CD4-positive, CD25-positive, alpha-beta regulatory T cell (primary cell): ENCODE measurements at regions not wholly inside any gene's neighbourhood (a gene's known extent, or its start where the extent isn't known, plus 50 kb on each side); places are given as distances from the start of the nearest gene placed in this dataset.
A peak's percentile ranks its signal among the peaks of the same experiment; 100 is the strongest.
"Not testable (repeated sequence)": the region's sequence is repeated elsewhere in the genome, so short reads cannot be mapped to it uniquely, and the experiment has no call there.

Experiments used
- ATAC-seq, 2 donors: fragments of 150-1000 bp; cut with Tn5 transposase; one replicate each; pipeline ENCODE4 v1.10.0; 2021; ENCODE audit warnings: low read depth in 2 of 2, moderate number of reproducible peaks in 2 of 2, moderate library complexity in 1 of 2
- DNase-seq, 3 donors: peaks; one replicate each; pipeline versions ENCODE4 v3.0.0 to v3.0.0-alpha.2; 2012 to 2022; ENCODE audit warnings: mixed read lengths in 1 of 3
- H3K27ac ChIP-seq: one replicate; pipeline ENCODE4 v1.7.0; 2013; ENCODE audit warnings: mild to moderate bottlenecking, low read length; ENCODE audit not compliant: insufficient read depth, poor library complexity, severe bottlenecking
- H3K27me3 ChIP-seq: one replicate; pipeline ENCODE4 v1.7.0; 2013; ENCODE audit warnings: low read length; ENCODE audit not compliant: control insufficient read depth, insufficient read depth
- H3K36me3 ChIP-seq: one replicate; pipeline ENCODE4 v1.7.0; 2013; ENCODE audit warnings: mild to moderate bottlenecking, low read length, moderate library complexity; ENCODE audit not compliant: control insufficient read depth, insufficient read depth
- H3K4me1 ChIP-seq: 2 replicates; pipeline ENCODE4 v1.7.0; 2013; ENCODE audit warnings: mild to moderate bottlenecking, low read length; ENCODE audit not compliant: insufficient read depth, control insufficient read depth, poor library complexity, severe bottlenecking
- H3K4me3 ChIP-seq: one replicate; pipeline ENCODE4 v1.7.0; 2013; ENCODE audit warnings: low read depth, mild to moderate bottlenecking, low read length, moderate library complexity
- H3K9me3 ChIP-seq, 2 experiments: 1 replicate in 1 of 2; 2 replicates in 1 of 2; pipeline ENCODE4 v1.7.0; 2013; ENCODE audit warnings: low read length in 2 of 2, mild to moderate bottlenecking in 1 of 2, moderate library complexity in 1 of 2; ENCODE audit not compliant: control insufficient read depth in 2 of 2
- H3K27ac Mint-ChIP-seq, 3 donors: one replicate each; pipeline ENCODE4 v1.8.0; 2020 to 2022; ENCODE audit warnings: mild to moderate bottlenecking in 3 of 3, mixed read lengths in 3 of 3, moderate library complexity in 2 of 3
- H3K27me3 Mint-ChIP-seq: one replicate; pipeline ENCODE4 v1.8.0; 2022; ENCODE audit warnings: mild to moderate bottlenecking, mixed read lengths
- H3K36me3 Mint-ChIP-seq: one replicate; pipeline ENCODE4 v1.8.0; 2020; ENCODE audit warnings: mixed read lengths
- H3K4me1 Mint-ChIP-seq, 4 donors: one replicate each; pipeline ENCODE4 v1.8.0; 2020 to 2022; ENCODE audit warnings: mixed read lengths in 4 of 4, mild to moderate bottlenecking in 1 of 4
- H3K4me3 Mint-ChIP-seq, 4 donors: one replicate each; pipeline ENCODE4 v1.8.0; 2020 to 2022; ENCODE audit warnings: mild to moderate bottlenecking in 4 of 4, mixed read lengths in 4 of 4, moderate library complexity in 3 of 4
- H3K9me3 Mint-ChIP-seq, 7 donors: one replicate each; pipeline ENCODE4 v1.8.0; 2020 to 2022; ENCODE audit warnings: mixed read lengths in 7 of 7, mild to moderate bottlenecking in 3 of 7, moderate library complexity in 2 of 7

DNA sequence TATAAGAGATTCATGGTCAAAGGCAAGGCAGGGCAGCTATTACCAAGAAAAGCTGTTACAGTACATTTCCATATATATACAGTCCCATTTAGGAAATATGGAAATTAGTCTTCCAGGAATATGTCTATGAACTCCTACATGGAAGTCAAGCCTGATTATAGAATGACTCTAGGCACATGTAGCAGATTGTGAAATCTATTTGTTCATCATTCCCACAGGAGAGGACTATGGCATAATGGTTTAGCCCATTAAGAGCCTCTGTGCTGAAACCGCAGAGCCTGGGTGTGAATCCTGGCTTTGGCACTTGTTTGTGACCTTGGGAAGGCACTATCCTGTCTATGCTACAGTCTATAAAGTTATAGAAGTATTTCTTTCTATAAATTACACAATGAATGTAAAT, 764.8 kb downstream of the RAPGEF2 start:
- no peak overlapping the region for H3K27ac ChIP-seq
- H3K27me3 ChIP-seq = no peaks in the 10 kb centered on the region
- H3K4me3 Mint-ChIP-seq = no peak overlapping the region
- no peak overlapping the region for H3K27ac Mint-ChIP-seq
- H3K4me1 Mint-ChIP-seq = no peaks in the 10 kb centered on the region
- DNase-seq = no peak
- no peak overlapping the region for H3K4me3 ChIP-seq
- peaks cover 1 to 9% (median 4%) of the 10 kb centered on the region in 7 donors for H3K9me3 Mint-ChIP-seq
- no peaks in the 10 kb centered on the region for H3K9me3 ChIP-seq
- H3K4me1 ChIP-seq = no peaks in the 10 kb centered on the region
- no peaks in the 10 kb centered on the region for H3K27me3 Mint-ChIP-seq
- ATAC-seq = no peak
- no peaks in the 10 kb centered on the region for H3K36me3 ChIP-seq
- no peaks in the 10 kb centered on the region for H3K36me3 Mint-ChIP-seq

- not testable (repeated sequence) for H3K36me3 Mint-ChIP-seq, ATAC-seq, H3K27ac Mint-ChIP-seq, H3K4me3 ChIP-seq, H3K36me3 ChIP-seq, H3K27me3 Mint-ChIP-seq, H3K27me3 ChIP-seq, H3K4me3 Mint-ChIP-seq, H3K4me1 Mint-ChIP-seq, H3K9me3 ChIP-seq, DNase-seq, H3K4me1 ChIP-seq, H3K27ac ChIP-seq
- peaks cover 1 to 15% (median 8%) of the 10 kb centered on the region in 7 donors for H3K9me3 Mint-ChIP-seq
These were observed 766.1 kb downstream of the RAPGEF2 start for GRCh38 chr4:159868936-159869335.

GRCh38 chr4:159871141-159871540, 768.3 kb downstream of the RAPGEF2 start:
- no peak overlapping the region for H3K27ac Mint-ChIP-seq
- ATAC-seq (no peak), DNase-seq (no peak)
- Histone ChIP-seq H3K9me3 (no peaks in the 10 kb centered on the region), H3K27me3 (no peaks in the 10 kb centered on the region), H3K4me1 (no peaks in the 10 kb centered on the region), H3K4me3 (no peak overlapping the region), H3K27ac (no peak overlapping the region), H3K36me3 (no peaks in the 10 kb centered on the region)
- H3K4me1 Mint-ChIP-seq = no peaks in the 10 kb centered on the region
- no peaks in the 10 kb centered on the region for H3K36me3 Mint-ChIP-seq
- no peak overlapping the region for H3K4me3 Mint-ChIP-seq
- H3K27me3 Mint-ChIP-seq = no peaks in the 10 kb centered on the region
- peaks cover 1 to 13% (median 8%) of the 10 kb centered on the region in 7 donors for H3K9me3 Mint-ChIP-seq

DNA sequence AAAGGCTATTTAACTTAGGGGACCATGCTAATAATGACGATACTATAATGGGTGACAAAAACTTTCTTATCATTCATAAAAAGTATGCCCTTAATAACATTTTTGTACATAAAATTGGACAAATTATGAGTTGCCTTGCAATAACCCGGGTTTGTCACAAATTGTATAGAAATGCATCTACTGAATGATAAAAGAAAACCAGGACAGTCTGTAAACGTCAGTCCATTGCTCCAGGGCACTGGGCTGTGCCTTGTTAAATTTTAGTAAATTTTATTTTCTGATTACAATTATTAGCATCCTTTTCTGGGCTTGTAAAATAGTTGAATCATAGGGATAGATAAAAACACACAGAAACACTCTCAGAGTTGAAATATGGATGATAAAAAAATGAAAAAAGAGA, 778.3 kb downstream of the RAPGEF2 start:
- peaks cover 0 to 7% (median 3%) of the 10 kb centered on the region in 7 donors for H3K9me3 Mint-ChIP-seq
- H3K27me3 Mint-ChIP-seq = no peaks in the 10 kb centered on the region
- Histone ChIP-seq H3K4me3 (no peak overlapping the region), H3K27ac (no peak overlapping the region), H3K4me1 (no peaks in the 10 kb centered on the region), H3K27me3 (no peaks in the 10 kb centered on the region), H3K36me3 (no peaks in the 10 kb centered on the region), H3K9me3 (peaks cover 0 to 4% of the 10 kb centered on the region in 2 experiments)
- peak overlapping the region in 1 of 4 donors; percentile 92 for H3K4me3 Mint-ChIP-seq
- no peak overlapping the region for H3K27ac Mint-ChIP-seq
- no peaks in the 10 kb centered on the region for H3K4me1 Mint-ChIP-seq
- H3K36me3 Mint-ChIP-seq = no peaks in the 10 kb centered on the region
- ATAC-seq = no peak
- DNase-seq = no peak

DNA sequence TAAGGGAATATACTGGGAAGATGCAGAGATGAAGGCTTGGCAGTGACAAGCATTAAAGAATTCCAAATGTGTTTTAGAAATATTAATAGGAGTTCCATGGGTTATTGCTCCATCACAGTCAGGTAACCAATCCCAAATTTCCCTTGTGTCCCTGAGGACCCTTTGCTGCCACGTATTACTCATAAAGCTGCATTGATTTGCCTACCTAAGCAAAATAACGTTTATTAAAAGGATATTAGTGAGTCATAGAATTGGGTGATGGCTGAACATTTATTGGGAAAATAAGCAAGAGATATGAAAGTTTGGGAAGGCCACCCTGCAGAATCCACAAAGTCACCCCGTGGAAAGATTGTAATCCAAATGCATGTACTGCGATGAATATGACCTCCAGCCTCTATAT, 782.1 kb downstream of the RAPGEF2 start:
- Histone ChIP-seq H3K4me1 (no peaks in the 10 kb centered on the region), H3K27ac (no peak overlapping the region), H3K27me3 (no peaks in the 10 kb centered on the region), H3K36me3 (no peaks in the 10 kb centered on the region), H3K9me3 (no peaks in the 10 kb centered on the region), H3K4me3 (no peak overlapping the region)
- Mint-ChIP-seq H3K4me3 (no peak overlapping the region), H3K36me3 (no peaks in the 10 kb centered on the region), H3K4me1 (no peaks in the 10 kb centered on the region), H3K27me3 (no peaks in the 10 kb centered on the region), H3K9me3 (peaks cover 0 to 5% (median 0%) of the 10 kb centered on the region in 7 donors), H3K27ac (no peak overlapping the region)
- DNase-seq (no peak), ATAC-seq (no peak)

- Histone ChIP-seq H3K27me3 (no peaks in the 10 kb centered on the region), H3K9me3 (no peaks in the 10 kb centered on the region), H3K4me3 (no peak overlapping the region), H3K4me1 (no peaks in the 10 kb centered on the region), H3K27ac (no peak overlapping the region), H3K36me3 (no peaks in the 10 kb centered on the region)
- Mint-ChIP-seq H3K36me3 (peaks cover 3% of the 10 kb centered on the region), H3K4me1 (no peaks in the 10 kb centered on the region), H3K27me3 (no peaks in the 10 kb centered on the region), H3K27ac (no peak overlapping the region), H3K4me3 (no peak overlapping the region), H3K9me3 (peaks cover 0 to 12% (median 7%) of the 10 kb centered on the region in 7 donors)
- DNase-seq (no peak), ATAC-seq (no peak)
These were observed 796.7 kb downstream of the RAPGEF2 start for GRCh38 chr4:159899596-159899995.

- no peak overlapping the region for H3K4me3 Mint-ChIP-seq
- no peak for DNase-seq
- H3K36me3 Mint-ChIP-seq = no peaks in the 10 kb centered on the region
- Histone ChIP-seq H3K27ac (no peak overlapping the region), H3K27me3 (no peaks in the 10 kb centered on the region), H3K9me3 (no peaks in the 10 kb centered on the region), H3K4me1 (no peaks in the 10 kb centered on the region), H3K4me3 (no peak overlapping the region), H3K36me3 (no peaks in the 10 kb centered on the region)
- H3K4me1 Mint-ChIP-seq = no peaks in the 10 kb centered on the region
- no peak overlapping the region for H3K27ac Mint-ChIP-seq
- no peak for ATAC-seq
- H3K9me3 Mint-ChIP-seq = peaks cover 0 to 9% (median 7%) of the 10 kb centered on the region in 7 donors
- H3K27me3 Mint-ChIP-seq = no peaks in the 10 kb centered on the region
These were observed 797.7 kb downstream of the RAPGEF2 start for GRCh38 chr4:159900562-159900961.

GRCh38 chr4:159902648-159903047, 799.8 kb downstream of the RAPGEF2 start:
- H3K4me1 ChIP-seq = no peaks in the 10 kb centered on the region
- H3K27me3 ChIP-seq = no peaks in the 10 kb centered on the region
- H3K27ac ChIP-seq = no peak overlapping the region
- no peaks in the 10 kb centered on the region for H3K36me3 Mint-ChIP-seq
- no peaks in the 10 kb centered on the region for H3K27me3 Mint-ChIP-seq
- ATAC-seq (no peak), DNase-seq (no peak)
- H3K4me3 Mint-ChIP-seq = no peak overlapping the region
- no peaks in the 10 kb centered on the region for H3K36me3 ChIP-seq
- peak overlapping the region in 1 of 3 donors; percentile 29 for H3K27ac Mint-ChIP-seq
- H3K4me3 ChIP-seq = no peak overlapping the region
- H3K4me1 Mint-ChIP-seq = no peaks in the 10 kb centered on the region
- peaks cover 2 to 8% (median 5%) of the 10 kb centered on the region in 7 donors for H3K9me3 Mint-ChIP-seq
- H3K9me3 ChIP-seq = no peaks in the 10 kb centered on the region
